ENCODE measurements at regions not wholly inside any gene's neighbourhood (a gene's known extent, or its start where the extent isn't known, plus 50 kb on each side); places are given as distances from the start of the nearest gene placed in this dataset.

GRCh38 chr2:17272652-17273525 is 245.4 kb downstream of the RAD51AP2 start:
- Mint-ChIP-seq H3K9me3 (no peaks in the 10 kb centered on the region), H3K27ac (no peak overlapping the region), H3K4me3 (no peak overlapping the region), H3K4me1 (no peaks in the 10 kb centered on the region), H3K27me3 (ENCODE audit: insufficient read depth, low read depth) (peaks cover 3% of the 10 kb centered on the region), H3K36me3 (no peaks in the 10 kb centered on the region)
- TF ChIP-seq EZH2 (IDR thresholded peaks at IDR 0.05): no peak
- TF ChIP-seq, protein P1, sequence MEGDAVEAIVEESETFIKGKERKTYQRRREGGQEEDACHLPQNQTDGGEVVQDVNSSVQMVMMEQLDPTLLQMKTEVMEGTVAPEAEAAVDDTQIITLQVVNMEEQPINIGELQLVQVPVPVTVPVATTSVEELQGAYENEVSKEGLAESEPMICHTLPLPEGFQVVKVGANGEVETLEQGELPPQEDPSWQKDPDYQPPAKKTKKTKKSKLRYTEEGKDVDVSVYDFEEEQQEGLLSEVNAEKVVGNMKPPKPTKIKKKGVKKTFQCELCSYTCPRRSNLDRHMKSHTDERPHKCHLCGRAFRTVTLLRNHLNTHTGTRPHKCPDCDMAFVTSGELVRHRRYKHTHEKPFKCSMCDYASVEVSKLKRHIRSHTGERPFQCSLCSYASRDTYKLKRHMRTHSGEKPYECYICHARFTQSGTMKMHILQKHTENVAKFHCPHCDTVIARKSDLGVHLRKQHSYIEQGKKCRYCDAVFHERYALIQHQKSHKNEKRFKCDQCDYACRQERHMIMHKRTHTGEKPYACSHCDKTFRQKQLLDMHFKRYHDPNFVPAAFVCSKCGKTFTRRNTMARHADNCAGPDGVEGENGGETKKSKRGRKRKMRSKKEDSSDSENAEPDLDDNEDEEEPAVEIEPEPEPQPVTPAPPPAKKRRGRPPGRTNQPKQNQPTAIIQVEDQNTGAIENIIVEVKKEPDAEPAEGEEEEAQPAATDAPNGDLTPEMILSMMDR (IDR thresholded peaks at IDR 0.05): no peak
- no peak for TF ChIP-seq EZH2phosphoT487 (IDR thresholded peaks at IDR 0.05)
- Histone ChIP-seq H3K36me3 (no peaks in the 10 kb centered on the region), H3F3A (ENCODE audit: low read depth) (no peaks in the 10 kb centered on the region), H3K9ac (no peak overlapping the region), H2AFZ (replicated peaks) (no peak overlapping the region), H3K79me2 (ENCODE audit: low read depth) (no peaks in the 10 kb centered on the region), H3K4me1 (no peaks in the 10 kb centered on the region), H4K20me1 (ENCODE audit: low read depth) (no peaks in the 10 kb centered on the region), H3K9me3 (ENCODE audit: low read depth) (no peaks in the 10 kb centered on the region), H3K4me3 (no peak overlapping the region), H3K27me3 (no peaks in the 10 kb centered on the region), H3K4me2 (no peak overlapping the region), H3K27ac (no peak overlapping the region)
- no peak for DNase-seq (ENCODE audit: low spot score)

GRCh38 chr2:17272170-17272569 is 246.1 kb downstream of the RAD51AP2 start:
- H3K79me2 ChIP-seq (ENCODE audit: low read depth): no peaks in the 10 kb centered on the region
- DNase-seq (ENCODE audit: low spot score): no peak
- Mint-ChIP-seq H3K4me1 (no peaks in the 10 kb centered on the region), H3K4me3 (no peak overlapping the region), H3K27me3 (ENCODE audit: insufficient read depth, low read depth) (peaks cover 3% of the 10 kb centered on the region), H3K27ac (no peak overlapping the region), H3K9me3 (no peaks in the 10 kb centered on the region), H3K36me3 (no peaks in the 10 kb centered on the region)
- no peaks in the 10 kb centered on the region for H3K4me1 ChIP-seq
- H3K36me3 ChIP-seq: no peaks in the 10 kb centered on the region
- no peak overlapping the region for H3K4me2 ChIP-seq
- H3K27me3 ChIP-seq: no peaks in the 10 kb centered on the region
- no peaks in the 10 kb centered on the region for H4K20me1 ChIP-seq (ENCODE audit: low read depth)
- H3K9ac ChIP-seq: no peak overlapping the region
- TF ChIP-seq EZH2phosphoT487 (IDR thresholded peaks at IDR 0.05) (no peak), EZH2 (IDR thresholded peaks at IDR 0.05) (no peak)
- no peak overlapping the region for H3K4me3 ChIP-seq
- H3F3A ChIP-seq (ENCODE audit: low read depth): no peaks in the 10 kb centered on the region
- H3K9me3 ChIP-seq (ENCODE audit: low read depth): no peaks in the 10 kb centered on the region
- no peak overlapping the region for H3K27ac ChIP-seq
- no peak overlapping the region for H2AFZ ChIP-seq (replicated peaks)

DNA sequence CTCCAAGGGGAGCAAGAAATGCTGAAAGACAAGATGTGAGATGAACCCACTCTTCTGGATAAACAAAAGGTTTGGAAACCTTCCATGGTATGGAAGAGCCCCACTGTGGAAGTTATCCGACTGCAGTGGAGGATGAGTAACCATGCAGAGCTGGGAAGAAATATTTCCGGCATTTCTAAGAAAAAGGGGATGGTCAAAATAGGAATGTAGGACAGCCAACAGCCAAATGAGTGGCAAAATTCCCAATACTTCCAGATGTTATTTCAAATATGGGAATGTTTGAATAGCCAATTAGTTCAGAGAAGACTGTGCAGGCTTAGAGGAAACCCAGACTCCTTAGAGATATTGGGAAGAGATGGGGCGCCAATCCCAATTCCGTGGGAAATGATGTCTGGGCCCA is 246.8 kb downstream of the RAD51AP2 start:
- Mint-ChIP-seq H3K9me3 (no peaks in the 10 kb centered on the region), H3K4me3 (no peak overlapping the region), H3K27me3 (ENCODE audit: insufficient read depth, low read depth) (peaks cover 3% of the 10 kb centered on the region), H3K36me3 (no peaks in the 10 kb centered on the region), H3K27ac (no peak overlapping the region), H3K4me1 (no peaks in the 10 kb centered on the region)
- H3K27ac ChIP-seq: no peak overlapping the region
- H3K36me3 ChIP-seq: no peaks in the 10 kb centered on the region
- DNase-seq (ENCODE audit: low spot score): no peak
- H3K4me1 ChIP-seq: no peaks in the 10 kb centered on the region
- H2AFZ ChIP-seq (replicated peaks): no peak overlapping the region
- no peak overlapping the region for H3K9ac ChIP-seq
- no peaks in the 10 kb centered on the region for H3F3A ChIP-seq (ENCODE audit: low read depth)
- no peaks in the 10 kb centered on the region for H3K27me3 ChIP-seq
- no peaks in the 10 kb centered on the region for H4K20me1 ChIP-seq (ENCODE audit: low read depth)
- H3K4me2 ChIP-seq: no peak overlapping the region
- no peak for TF ChIP-seq EZH2phosphoT487 (IDR thresholded peaks at IDR 0.05)
- TF ChIP-seq, protein P1 (IDR thresholded peaks at IDR 0.05): no peak
- no peak for TF ChIP-seq EZH2 (IDR thresholded peaks at IDR 0.05)
- H3K9me3 ChIP-seq (ENCODE audit: low read depth): no peaks in the 10 kb centered on the region
- H3K4me3 ChIP-seq: no peak overlapping the region
- H3K79me2 ChIP-seq (ENCODE audit: low read depth): no peaks in the 10 kb centered on the region

DNA sequence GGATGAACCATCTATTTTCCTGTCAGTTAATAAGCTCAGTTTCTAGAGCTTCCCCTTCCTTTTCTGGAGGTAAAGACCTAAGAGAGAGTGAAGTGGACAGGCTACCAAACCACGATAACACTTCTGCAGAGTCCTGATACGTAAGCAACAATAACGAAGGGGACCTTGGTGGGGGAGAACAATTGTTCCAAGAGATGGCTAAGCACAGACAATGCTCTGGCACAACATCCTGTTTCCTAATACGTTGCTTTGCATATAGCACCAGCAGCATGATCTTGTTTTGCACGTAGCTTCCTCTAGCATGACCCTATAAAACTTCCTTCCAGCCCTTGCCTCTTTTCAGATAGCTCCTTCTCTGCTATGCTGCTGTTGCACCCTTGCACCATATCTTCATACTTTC is 247.3 kb downstream of the RAD51AP2 start:
- Histone ChIP-seq H3K4me1 (no peaks in the 10 kb centered on the region), H2AFZ (replicated peaks) (no peak overlapping the region), H3K9ac (no peak overlapping the region), H4K20me1 (ENCODE audit: low read depth) (no peaks in the 10 kb centered on the region), H3F3A (ENCODE audit: low read depth) (no peaks in the 10 kb centered on the region), H3K79me2 (ENCODE audit: low read depth) (no peaks in the 10 kb centered on the region), H3K36me3 (no peaks in the 10 kb centered on the region), H3K27ac (no peak overlapping the region), H3K9me3 (ENCODE audit: low read depth) (no peaks in the 10 kb centered on the region), H3K4me3 (no peak overlapping the region), H3K27me3 (no peaks in the 10 kb centered on the region), H3K4me2 (no peak overlapping the region)
- Mint-ChIP-seq H3K4me3 (no peak overlapping the region), H3K9me3 (no peaks in the 10 kb centered on the region), H3K36me3 (no peaks in the 10 kb centered on the region), H3K27me3 (ENCODE audit: insufficient read depth, low read depth) (peaks cover 3% of the 10 kb centered on the region), H3K27ac (no peak overlapping the region), H3K4me1 (no peaks in the 10 kb centered on the region)
- DNase-seq (ENCODE audit: low spot score): no peak
- TF ChIP-seq EZH2phosphoT487 (IDR thresholded peaks at IDR 0.05) (no peak), EZH2 (IDR thresholded peaks at IDR 0.05) (no peak)
- TF ChIP-seq, protein P1 (IDR thresholded peaks at IDR 0.05): no peak

Measured in neural progenitor cell (in vitro differentiated cells).